Activated CD8-positive, alpha-beta memory T cell treated with anti-CD3 and anti-CD28 coated beads for 36 hours (primary cell): ENCODE measurements at regions not wholly inside any gene's neighbourhood (a gene's known extent, or its start where the extent isn't known, plus 50 kb on each side); places are given as distances from the start of the nearest gene placed in this dataset.

ENCODE experiments used
- CTCF ChIA-PET: fragments of 350-600 bp; sonication (Branson Sonifier 250); formaldehyde crosslinking; loops from one replicate; lab custom pipeline; 2021; ENCODE audit warnings: antibody characterized with exemption; lab: Charles Lee
- POLR2A ChIA-PET: fragments of 350-600 bp; sonication (Branson Sonifier 250); formaldehyde crosslinking; loops from one replicate; lab custom pipeline; 2021; ENCODE audit warnings: antibody characterized with exemption; lab: Charles Lee

GRCh38 chr10:112871021-112871420, 79.0 kb upstream of the TCF7L2 start:
- ChIA-PET CTCF (no interaction called here), POLR2A (no interaction called here)

DNA sequence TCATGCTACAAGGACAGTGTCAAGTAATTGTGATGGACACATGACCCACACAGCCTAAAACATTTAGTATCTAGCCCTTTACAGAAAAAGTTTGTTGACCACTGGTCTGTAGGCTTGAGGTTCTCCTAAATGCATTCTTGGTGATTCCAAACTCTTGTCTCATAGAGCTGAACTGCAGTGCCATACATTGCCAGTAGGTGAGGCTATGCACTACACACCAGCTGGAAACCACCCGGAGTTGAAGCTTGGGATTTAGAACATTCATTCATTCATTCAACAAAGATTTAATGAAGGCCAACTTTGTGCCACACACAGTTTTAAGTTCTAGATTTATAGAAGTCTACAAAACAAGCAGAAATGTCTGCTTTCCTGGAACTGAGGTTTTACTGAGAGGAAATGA, 77.3 kb upstream of the TCF7L2 start:
- ChIA-PET POLR2A (no interaction called here), CTCF (no interaction called here)

DNA sequence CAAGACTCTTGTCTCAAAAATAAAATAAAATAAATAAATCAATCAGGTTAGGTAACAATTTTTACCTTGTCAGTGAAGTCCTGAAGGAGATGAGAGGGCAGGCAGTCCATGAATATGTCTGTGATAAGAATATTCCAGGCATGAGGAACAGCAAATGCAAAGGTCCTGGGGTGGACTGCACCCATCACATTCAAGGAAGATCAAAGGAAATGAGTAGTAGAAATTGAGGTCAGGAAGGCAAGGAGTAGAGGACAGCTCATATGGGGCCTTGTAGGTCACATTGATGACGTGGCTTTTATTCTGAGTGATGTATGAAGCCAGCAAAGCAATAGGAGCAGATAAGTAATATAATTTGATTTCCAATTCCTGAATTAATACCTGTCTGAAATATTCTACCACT, 76.5 kb upstream of the TCF7L2 start:
- POLR2A ChIA-PET: no interaction called here
- CTCF ChIA-PET: no interaction called here

GRCh38 chr10:112874982-112875381, 75.1 kb upstream of the TCF7L2 start:
- ChIA-PET CTCF (no interaction called here), POLR2A (no interaction called here)

- CTCF ChIA-PET: interaction anchor here (0.6 kb wide), 1 partner anchor 17 kb away, joined by 3 read pairs; no protein-coding TSS in a partner anchor
- POLR2A ChIA-PET: no interaction called here
Observed at GRCh38 chr10:112875476-112876267, 74.4 kb upstream of the TCF7L2 start.

DNA sequence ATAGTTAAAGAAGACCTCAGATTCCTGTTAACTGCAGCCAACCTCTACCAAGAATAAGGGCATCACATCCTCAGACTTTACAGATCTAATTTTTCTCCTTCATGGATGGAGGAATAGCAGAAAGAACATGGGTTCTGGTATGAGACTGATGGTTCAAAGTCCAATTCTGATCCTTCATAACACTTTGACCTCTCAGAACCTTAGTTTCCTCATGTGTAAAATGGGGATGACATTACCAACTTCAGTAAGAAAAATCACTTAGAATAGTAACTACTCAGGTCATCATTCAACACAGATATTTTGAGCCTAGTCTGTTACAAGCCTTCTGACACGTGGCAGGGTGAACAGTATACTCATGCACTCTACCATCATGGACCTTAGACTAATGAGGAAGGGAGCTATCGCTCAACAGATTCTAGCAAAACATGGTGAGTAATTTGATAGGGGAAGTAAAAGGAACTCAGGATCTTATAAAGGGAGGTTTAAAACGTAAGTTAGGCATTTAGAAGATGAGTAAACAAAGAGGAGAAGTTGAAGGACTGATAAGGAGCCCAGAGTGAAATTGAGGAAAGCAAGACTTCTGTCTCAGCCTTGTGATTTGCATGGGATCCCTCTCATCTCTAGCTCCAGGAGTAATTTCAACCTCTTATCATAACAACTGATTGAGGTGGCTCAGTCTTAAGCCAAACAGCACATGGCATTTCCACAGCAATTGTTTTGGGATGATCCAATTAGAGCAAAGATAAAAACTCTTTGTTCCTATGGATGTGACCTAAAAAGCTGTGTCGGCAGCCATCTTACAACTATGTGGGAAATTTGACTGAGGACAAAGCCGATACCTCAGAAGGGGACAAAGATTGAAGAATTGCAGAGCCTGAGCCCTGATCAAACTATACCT, 69.2 kb upstream of the TCF7L2 start:
- ChIA-PET CTCF (no interaction called here), POLR2A (no interaction called here)

- CTCF ChIA-PET: no interaction called here
- POLR2A ChIA-PET: no interaction called here
Observed at GRCh38 chr10:112883360-112884178, 66.5 kb upstream of the TCF7L2 start.

GRCh38 chr10:112884179-112884504, 65.9 kb upstream of the TCF7L2 start:
- ChIA-PET CTCF (no interaction called here), POLR2A (no interaction called here)

DNA sequence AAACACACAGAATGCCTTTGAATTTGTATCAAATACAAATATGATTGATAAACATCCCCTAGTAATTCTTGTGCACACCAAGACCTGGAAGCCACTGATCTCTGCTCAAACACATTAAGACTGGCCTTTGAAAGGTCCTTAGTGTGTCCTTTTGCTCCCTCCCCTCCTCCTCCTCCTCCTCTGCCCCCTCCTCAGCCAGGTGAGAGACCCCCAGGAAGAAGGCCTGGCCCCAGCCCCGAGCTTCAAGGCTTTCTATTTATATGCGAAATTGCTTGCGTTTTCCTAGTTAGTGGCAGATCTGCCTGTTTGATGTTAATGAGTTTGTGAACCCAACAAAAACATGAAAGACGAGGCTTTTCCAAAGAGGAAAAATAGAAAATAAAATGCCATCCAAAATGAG, 63.6 kb upstream of the TCF7L2 start:
- ChIA-PET POLR2A (no interaction called here), CTCF (no interaction called here)

DNA sequence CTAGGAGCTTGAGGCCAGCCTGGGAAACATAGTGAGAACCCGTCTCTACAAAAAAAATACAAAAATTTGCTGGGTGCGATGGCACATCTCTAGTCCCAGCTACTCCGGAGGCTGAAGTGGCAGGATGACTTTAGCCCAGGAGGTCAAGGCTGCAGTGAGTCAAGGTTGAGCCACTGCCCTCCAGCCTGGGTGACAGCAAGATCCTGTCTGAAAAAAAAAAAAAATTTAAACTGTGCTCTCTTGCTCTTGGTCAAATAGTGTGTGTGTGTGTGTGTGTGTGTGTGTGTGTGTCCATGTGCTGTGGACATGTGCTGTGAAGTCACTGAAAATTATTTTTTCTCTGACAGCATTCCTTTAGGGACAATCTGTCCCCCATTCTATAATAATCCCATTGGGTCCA, 62.1 kb upstream of the TCF7L2 start:
- ChIA-PET POLR2A (no interaction called here), CTCF (no interaction called here)

DNA sequence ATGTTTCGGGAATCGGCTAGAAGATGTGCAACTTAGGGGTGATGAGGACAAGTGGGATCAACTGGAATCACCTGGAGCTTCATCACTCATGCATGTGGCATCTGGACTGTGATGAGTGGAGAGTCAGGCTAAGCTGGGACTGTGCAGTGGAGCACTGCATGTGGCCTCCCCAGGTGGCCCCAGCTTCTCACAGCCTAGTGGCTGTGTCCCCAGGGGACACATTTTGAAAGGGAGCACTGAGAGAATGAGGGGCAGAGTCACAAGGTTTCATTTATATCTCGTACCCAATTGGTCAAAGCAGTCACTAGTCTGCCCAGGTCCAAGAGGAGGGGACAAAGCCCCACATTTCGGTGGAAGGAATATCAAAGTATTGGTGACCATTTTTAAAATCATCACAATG, 54.8 kb upstream of the TCF7L2 start:
- CTCF ChIA-PET: no interaction called here
- POLR2A ChIA-PET: no interaction called here

GRCh38 chr10:112896273-112896672, 53.8 kb upstream of the TCF7L2 start:
- ChIA-PET CTCF (no interaction called here), POLR2A (no interaction called here)

DNA sequence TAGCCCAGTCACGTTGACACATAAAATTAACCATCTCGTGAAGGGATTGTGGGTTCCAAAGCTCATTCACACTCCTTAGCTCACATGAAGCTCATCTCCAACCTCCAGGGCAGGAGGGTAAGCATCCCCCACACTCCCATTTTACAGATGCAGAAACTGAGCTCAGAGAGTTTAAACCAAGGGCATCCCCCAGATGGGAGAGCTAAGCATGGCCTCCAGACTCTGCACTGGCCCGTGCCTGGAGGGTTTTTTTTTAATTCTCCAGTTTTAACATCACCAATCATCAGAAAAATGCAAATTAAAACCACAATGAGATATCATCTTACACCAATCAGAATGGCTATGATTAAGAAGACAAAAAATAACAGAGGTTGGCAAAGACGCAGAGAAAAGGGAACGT, 53.3 kb upstream of the TCF7L2 start:
- CTCF ChIA-PET: no interaction called here
- POLR2A ChIA-PET: no interaction called here

GRCh38 chr10:112898540-112899390, 51.3 kb upstream of the TCF7L2 start:
- ChIA-PET CTCF (no interaction called here), POLR2A (no interaction called here)

DNA sequence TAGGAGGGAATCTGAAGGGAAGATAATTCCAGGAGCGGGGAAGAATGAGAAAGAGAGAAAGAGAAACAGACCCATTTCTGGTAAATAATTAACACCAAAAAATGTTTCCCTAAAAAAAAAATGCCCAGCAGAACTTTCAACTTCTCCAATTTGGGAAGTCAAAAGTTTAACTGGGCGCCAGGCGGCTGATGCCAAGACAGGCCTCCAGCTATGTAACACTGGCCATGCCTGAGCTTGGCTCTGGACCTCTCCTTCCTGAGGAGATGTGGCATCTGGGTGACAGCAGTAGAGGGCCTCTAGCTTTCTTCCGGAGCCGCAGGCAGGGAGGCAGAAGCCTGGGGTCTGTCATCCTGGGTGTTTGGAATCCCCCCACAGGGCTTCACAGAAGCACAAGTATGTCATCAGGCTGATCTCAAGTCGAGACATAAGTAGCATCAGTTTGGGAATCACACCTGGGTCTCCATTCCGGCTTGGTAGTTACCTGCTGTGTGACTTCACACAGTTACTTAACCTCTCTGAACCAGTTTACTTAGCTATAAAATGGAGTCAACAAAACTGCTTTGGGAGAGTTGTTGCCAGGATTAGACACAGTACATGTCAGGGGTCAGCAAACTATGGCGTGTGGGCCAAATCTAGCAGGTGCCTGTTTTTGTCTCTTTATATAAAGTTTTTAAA, 50.5 kb upstream of the TCF7L2 start:
- POLR2A ChIA-PET: no interaction called here

More for the DNA sequence above, 50.5 kb upstream of the TCF7L2 start:
- CTCF ChIA-PET: no interaction called here
